Vagina (tissue), 2 donors: ENCODE measurements at regions not wholly inside any gene's neighbourhood (a gene's known extent, or its start where the extent isn't known, plus 50 kb on each side); places are given as distances from the start of the nearest gene placed in this dataset.
"Not testable (repeated sequence)": the region's sequence is repeated elsewhere in the genome, so short reads cannot be mapped to it uniquely, and the experiment has no call there.

Source experiments
- POLR2A ChIP-seq, 2 donors: fragments of 450-650 bp; IDR thresholded peaks; one replicate each; pipeline ENCODE4 v1.6.1; 2017; ENCODE audit warnings: antibody characterized with exemption in 2 of 2, mild to moderate bottlenecking in 2 of 2, moderate library complexity in 2 of 2
- POLR2AphosphoS5 ChIP-seq, 2 donors: sonication (generic); formaldehyde crosslinking; IDR thresholded peaks; one replicate each; pipeline ENCODE4 v1.9.0; 2017; ENCODE audit warnings: antibody characterized with exemption in 2 of 2, mild to moderate bottlenecking in 2 of 2, low read depth in 1 of 2; ENCODE audit not compliant: insufficient read depth in 1 of 2
- TF ChIP-seq, protein P1 (sequence below), 3 experiments: fragments of 450-650 bp in 2 of 3; fragments of 200-600 bp in 1 of 3; sonication (generic) in 1 of 3; IDR thresholded peaks; one replicate each; pipeline ENCODE4 v1.5.1; 2017 to 2019; ENCODE audit warnings: antibody characterized with exemption in 3 of 3, mild to moderate bottlenecking in 2 of 3, moderate library complexity in 2 of 3

- TF ChIP-seq, protein P1, sequence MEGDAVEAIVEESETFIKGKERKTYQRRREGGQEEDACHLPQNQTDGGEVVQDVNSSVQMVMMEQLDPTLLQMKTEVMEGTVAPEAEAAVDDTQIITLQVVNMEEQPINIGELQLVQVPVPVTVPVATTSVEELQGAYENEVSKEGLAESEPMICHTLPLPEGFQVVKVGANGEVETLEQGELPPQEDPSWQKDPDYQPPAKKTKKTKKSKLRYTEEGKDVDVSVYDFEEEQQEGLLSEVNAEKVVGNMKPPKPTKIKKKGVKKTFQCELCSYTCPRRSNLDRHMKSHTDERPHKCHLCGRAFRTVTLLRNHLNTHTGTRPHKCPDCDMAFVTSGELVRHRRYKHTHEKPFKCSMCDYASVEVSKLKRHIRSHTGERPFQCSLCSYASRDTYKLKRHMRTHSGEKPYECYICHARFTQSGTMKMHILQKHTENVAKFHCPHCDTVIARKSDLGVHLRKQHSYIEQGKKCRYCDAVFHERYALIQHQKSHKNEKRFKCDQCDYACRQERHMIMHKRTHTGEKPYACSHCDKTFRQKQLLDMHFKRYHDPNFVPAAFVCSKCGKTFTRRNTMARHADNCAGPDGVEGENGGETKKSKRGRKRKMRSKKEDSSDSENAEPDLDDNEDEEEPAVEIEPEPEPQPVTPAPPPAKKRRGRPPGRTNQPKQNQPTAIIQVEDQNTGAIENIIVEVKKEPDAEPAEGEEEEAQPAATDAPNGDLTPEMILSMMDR (IDR thresholded peaks at IDR 0.05) = not testable (repeated sequence)
- TF ChIP-seq POLR2AphosphoS5 (IDR thresholded peaks at IDR 0.05; ENCODE audit: insufficient read depth in 1 of 2, low read depth in 1 of 2); POLR2A (IDR thresholded peaks at IDR 0.05): not testable (repeated sequence)
Observed at GRCh38 chr11:101245081-101245480, 115.5 kb upstream of the PGR start.
